ENCODE measurements at regions not wholly inside any gene's neighbourhood (a gene's known extent, or its start where the extent isn't known, plus 50 kb on each side); places are given as distances from the start of the nearest gene placed in this dataset.
"Not testable (repeated sequence)": the region's sequence is repeated elsewhere in the genome, so short reads cannot be mapped to it uniquely, and the experiment has no call there.

- H3K9me3 ChIP-seq (ENCODE audit: low read length); DNase-seq (ENCODE audit: low spot score); H3K36me3 ChIP-seq (replicated peaks in 1 of 2; ENCODE audit: control insufficient read depth in 1 of 2, insufficient read depth in 2 of 2, low read length in 2 of 2); POLR2A ChIA-PET; H3K27me3 ChIP-seq (ENCODE audit: control insufficient read depth in 1 of 2, insufficient read depth in 2 of 2, low read length in 2 of 2); CTCF ChIA-PET (ENCODE audit: low intra/inter-chr PET ratio, low total read pairs); H3K9ac ChIP-seq (ENCODE audit: insufficient read depth, low read depth, low read length); H3K79me2 ChIP-seq (ENCODE audit: insufficient read depth, low read length); in situ Hi-C loops (cut with HindIII; ENCODE audit: extremely low pct_ligation_motif_present, low pct_unique_long_range_greater_than_20kb); H3K27ac ChIP-seq (ENCODE audit: extremely low read length, insufficient read depth, low read length); H3K4me2 ChIP-seq (ENCODE audit: low read depth, low read length); H2AFZ ChIP-seq (ENCODE audit: low read length); H4K20me1 ChIP-seq (ENCODE audit: insufficient read depth, low read length); H3K4me1 ChIP-seq (ENCODE audit: insufficient read depth, low read length); BruUV-seq (replicated peaks); ATAC-seq; intact Hi-C loops (cut with micrococcal nuclease; ENCODE audit: unreplicated experiment); FAIRE-seq; H3K4me3 ChIP-seq (replicated peaks in 1 of 3; ENCODE audit: insufficient read depth in 1 of 3, low read depth in 2 of 3, low read length in 3 of 3): not testable (repeated sequence)
- WGBS (ENCODE audit: low lambda C conversion rate) = 0% methylated on average over 1 of the region's 1 CpG
Measured at GRCh38 chr17:73859439-73860008, 215.3 kb upstream of the SDK2 start.

DNA sequence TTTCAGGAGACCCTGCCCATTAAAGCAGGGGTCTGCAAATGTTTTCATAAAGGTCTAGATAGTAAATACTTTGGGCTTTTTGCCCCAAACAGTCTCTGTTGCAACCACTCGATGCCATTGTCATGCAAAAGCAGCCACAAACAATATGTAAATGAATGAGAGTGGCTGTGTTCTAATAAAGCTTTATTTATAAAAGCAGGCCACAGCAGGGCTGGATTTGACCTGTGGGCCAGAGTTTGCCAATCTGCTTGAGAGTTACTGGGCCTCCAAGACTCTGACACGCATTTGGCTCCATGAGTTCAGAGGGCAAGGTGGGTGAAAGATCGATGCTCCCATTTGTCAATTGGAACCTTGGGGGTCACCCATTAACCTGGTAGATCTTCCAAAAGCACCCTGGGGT, 217.3 kb upstream of the SDK2 start:
- no peaks in the 10 kb centered on the region for H3K9me3 ChIP-seq (ENCODE audit: low read length)
- H3K4me3 ChIP-seq (replicated peaks in 1 of 3; ENCODE audit: insufficient read depth in 1 of 3, low read depth in 2 of 3, low read length in 3 of 3) = no peak overlapping the region
- ChIA-PET POLR2A (no interaction called here), CTCF (ENCODE audit: low intra/inter-chr PET ratio, low total read pairs) (no interaction called here)
- H3K4me1 ChIP-seq (ENCODE audit: insufficient read depth, low read length) = no peaks in the 10 kb centered on the region
- no peak overlapping the region for H3K4me2 ChIP-seq (ENCODE audit: low read depth, low read length)
- in situ Hi-C loops (cut with HindIII; ENCODE audit: extremely low pct_ligation_motif_present, low pct_unique_long_range_greater_than_20kb) (no loop called here), intact Hi-C loops (cut with micrococcal nuclease; ENCODE audit: unreplicated experiment) (no loop called here)
- no peak for ATAC-seq
- TF ChIP-seq XRCC5 (optimal IDR thresholded peaks at IDR 0.05; ENCODE audit: low read length) (no peak), ZBTB40 (IDR thresholded peaks at IDR 0.05) (peak; percentile 25; the same call in 1 of the 2 replicates), ZBTB40 (CRISPR knock-in tag; IDR thresholded peaks at IDR 0.05) (peak; percentile 89)
- no peaks in the 10 kb centered on the region for H3K79me2 ChIP-seq (ENCODE audit: insufficient read depth, low read length)
- DNase-seq (ENCODE audit: low spot score) = no peak
- FAIRE-seq = no peak
- WGBS (ENCODE audit: low lambda C conversion rate) = 31% methylated on average over 3 of the region's 3 CpGs
- no peak overlapping the region for H2AFZ ChIP-seq (ENCODE audit: low read length)
- H3K9ac ChIP-seq (ENCODE audit: insufficient read depth, low read depth, low read length) = no peak overlapping the region
- no peaks in the 10 kb centered on the region for H3K36me3 ChIP-seq (replicated peaks in 1 of 2; ENCODE audit: control insufficient read depth in 1 of 2, insufficient read depth in 2 of 2, low read length in 2 of 2)
- H3K27ac ChIP-seq (ENCODE audit: extremely low read length, insufficient read depth, low read length) = no peak overlapping the region
- no TSS peak for BruUV-seq (replicated peaks)
- peaks cover 0 to 7% of the 10 kb centered on the region in 2 experiments; a peak in 1 of 5 replicates for H3K27me3 ChIP-seq (ENCODE audit: control insufficient read depth in 1 of 2, insufficient read depth in 2 of 2, low read length in 2 of 2)
- no peaks in the 10 kb centered on the region for H4K20me1 ChIP-seq (ENCODE audit: insufficient read depth, low read length)

Data from HepG2 (cell line).